Mesothelial cell of epicardium (in vitro differentiated cells): ENCODE measurements at regions not wholly inside any gene's neighbourhood (a gene's known extent, or its start where the extent isn't known, plus 50 kb on each side); places are given as distances from the start of the nearest gene placed in this dataset.

Experiments used
- DNase-seq, 2 experiments: peaks; one replicate each; pipeline ENCODE4 v3.0.0; 2021; ENCODE audit warnings: low spot score in 2 of 2; ENCODE audit not compliant: unreplicated experiment in 2 of 2
- H3K27ac Mint-ChIP-seq: 2 replicates; pipeline ENCODE4 v1.8.0; 2021; ENCODE audit warnings: mixed read lengths
- H3K27me3 Mint-ChIP-seq: 2 replicates; pipeline ENCODE4 v1.8.0; 2021; ENCODE audit warnings: low read depth, mixed read lengths
- H3K36me3 Mint-ChIP-seq: 2 replicates; pipeline ENCODE4 v1.8.0; 2021; ENCODE audit warnings: mixed read lengths
- H3K4me1 Mint-ChIP-seq: 2 replicates; pipeline ENCODE4 v1.8.0; 2021; ENCODE audit warnings: mixed read lengths
- H3K4me3 Mint-ChIP-seq: 2 replicates; pipeline ENCODE4 v1.8.0; 2021; ENCODE audit warnings: mild to moderate bottlenecking, moderate library complexity, mixed read lengths
- H3K9me3 Mint-ChIP-seq: 2 replicates; pipeline ENCODE4 v1.8.0; 2021; ENCODE audit warnings: mixed read lengths
- TF ChIP-seq, protein P1 (sequence below): fragments of 200-600 bp; sonication (generic); IDR thresholded peaks from one replicate; pipeline ENCODE4 v1.5.0; 2021; ENCODE audit warnings: antibody characterized with exemption; ENCODE audit not compliant: unreplicated experiment

DNA sequence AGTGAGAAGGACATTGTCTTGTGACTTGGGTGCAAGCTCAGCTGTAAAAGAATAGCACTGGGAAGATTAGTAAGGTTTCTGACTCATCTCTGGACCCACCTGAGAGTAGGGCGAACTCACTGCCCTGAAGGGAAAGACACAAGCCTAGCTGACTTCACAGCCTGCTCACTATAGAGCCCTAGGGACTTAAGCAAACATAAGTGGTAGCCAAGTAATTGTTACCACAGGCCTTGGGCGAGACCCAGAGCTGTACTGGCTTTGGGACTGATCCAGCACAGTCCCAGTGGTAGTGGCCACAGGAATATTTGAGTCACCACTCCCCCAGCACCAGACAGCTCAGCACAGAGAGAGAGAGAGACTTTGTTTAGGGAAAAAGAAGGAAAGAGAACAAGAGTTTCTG, 429.9 kb downstream of the TBL1XR1 start:
- H3K27ac Mint-ChIP-seq: no peak overlapping the region
- H3K4me3 Mint-ChIP-seq: no peak overlapping the region
- TF ChIP-seq, protein P1, sequence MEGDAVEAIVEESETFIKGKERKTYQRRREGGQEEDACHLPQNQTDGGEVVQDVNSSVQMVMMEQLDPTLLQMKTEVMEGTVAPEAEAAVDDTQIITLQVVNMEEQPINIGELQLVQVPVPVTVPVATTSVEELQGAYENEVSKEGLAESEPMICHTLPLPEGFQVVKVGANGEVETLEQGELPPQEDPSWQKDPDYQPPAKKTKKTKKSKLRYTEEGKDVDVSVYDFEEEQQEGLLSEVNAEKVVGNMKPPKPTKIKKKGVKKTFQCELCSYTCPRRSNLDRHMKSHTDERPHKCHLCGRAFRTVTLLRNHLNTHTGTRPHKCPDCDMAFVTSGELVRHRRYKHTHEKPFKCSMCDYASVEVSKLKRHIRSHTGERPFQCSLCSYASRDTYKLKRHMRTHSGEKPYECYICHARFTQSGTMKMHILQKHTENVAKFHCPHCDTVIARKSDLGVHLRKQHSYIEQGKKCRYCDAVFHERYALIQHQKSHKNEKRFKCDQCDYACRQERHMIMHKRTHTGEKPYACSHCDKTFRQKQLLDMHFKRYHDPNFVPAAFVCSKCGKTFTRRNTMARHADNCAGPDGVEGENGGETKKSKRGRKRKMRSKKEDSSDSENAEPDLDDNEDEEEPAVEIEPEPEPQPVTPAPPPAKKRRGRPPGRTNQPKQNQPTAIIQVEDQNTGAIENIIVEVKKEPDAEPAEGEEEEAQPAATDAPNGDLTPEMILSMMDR: no peak
- no peak for DNase-seq
- no peaks in the 10 kb centered on the region for H3K36me3 Mint-ChIP-seq
- H3K4me1 Mint-ChIP-seq: no peaks in the 10 kb centered on the region
- H3K27me3 Mint-ChIP-seq: no peaks in the 10 kb centered on the region
- H3K9me3 Mint-ChIP-seq: peaks cover 42% of the 10 kb centered on the region

- H3K4me1 Mint-ChIP-seq: no peaks in the 10 kb centered on the region
- TF ChIP-seq, protein P1: no peak
- H3K27ac Mint-ChIP-seq: no peak overlapping the region
- peaks cover 39% of the 10 kb centered on the region for H3K9me3 Mint-ChIP-seq
- no peaks in the 10 kb centered on the region for H3K36me3 Mint-ChIP-seq
- no peaks in the 10 kb centered on the region for H3K27me3 Mint-ChIP-seq
- H3K4me3 Mint-ChIP-seq: no peak overlapping the region
- no peak for DNase-seq
Measured at GRCh38 chr3:176766862-176767261, 430.4 kb downstream of the TBL1XR1 start.

- Mint-ChIP-seq H3K4me3 (no peak overlapping the region), H3K4me1 (no peaks in the 10 kb centered on the region), H3K27ac (no peak overlapping the region), H3K27me3 (no peaks in the 10 kb centered on the region), H3K36me3 (no peaks in the 10 kb centered on the region), H3K9me3 (peaks cover 42% of the 10 kb centered on the region)
- DNase-seq: no peak
- TF ChIP-seq, protein P1: no peak
Measured at GRCh38 chr3:176765382-176765900, 431.8 kb downstream of the TBL1XR1 start.

DNA sequence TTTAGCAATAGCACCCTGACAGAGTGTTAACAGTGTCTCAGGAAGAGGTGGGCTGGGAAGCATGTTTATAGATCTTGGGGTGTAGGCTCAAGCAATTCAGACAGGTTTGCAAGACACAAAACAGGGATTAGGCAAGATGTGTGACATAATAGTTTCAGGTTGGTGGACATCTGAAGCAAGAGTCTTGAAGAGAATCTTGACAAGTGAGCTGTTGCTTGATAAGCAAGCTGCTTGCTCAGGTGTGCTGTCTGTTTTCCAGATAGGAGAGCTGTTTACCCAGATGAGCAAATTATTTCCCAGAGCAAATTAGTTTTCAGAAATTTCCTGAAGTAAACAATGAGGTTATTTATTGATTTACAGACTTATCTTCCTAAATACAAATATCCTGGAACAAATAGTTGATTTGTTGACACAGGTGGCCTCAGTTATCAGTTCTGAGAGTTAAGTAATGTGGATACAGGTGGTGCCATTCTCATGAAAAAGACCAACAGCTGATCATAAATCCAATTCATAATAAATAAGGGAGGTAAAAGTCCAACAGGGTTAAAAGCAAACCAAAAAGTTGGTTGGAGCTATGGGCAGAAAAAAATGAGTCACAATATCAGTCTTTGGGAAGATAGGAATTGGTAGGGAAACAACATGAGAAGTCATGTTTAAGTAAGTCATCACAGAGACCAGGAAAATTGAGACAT, 437.3 kb downstream of the TBL1XR1 start:
- Mint-ChIP-seq H3K4me1 (no peaks in the 10 kb centered on the region), H3K27me3 (no peaks in the 10 kb centered on the region), H3K4me3 (no peak overlapping the region), H3K27ac (no peak overlapping the region), H3K36me3 (no peaks in the 10 kb centered on the region), H3K9me3 (peaks cover 19% of the 10 kb centered on the region)
- TF ChIP-seq, protein P1: no peak
- no peak for DNase-seq

GRCh38 chr3:176757429-176757828, 439.9 kb downstream of the TBL1XR1 start:
- no peaks in the 10 kb centered on the region for H3K36me3 Mint-ChIP-seq
- no peak overlapping the region for H3K27ac Mint-ChIP-seq

More at GRCh38 chr3:176757429-176757828, 439.9 kb downstream of the TBL1XR1 start:
- Mint-ChIP-seq H3K9me3 (peaks cover 4% of the 10 kb centered on the region), H3K27me3 (no peaks in the 10 kb centered on the region), H3K4me3 (no peak overlapping the region), H3K4me1 (no peaks in the 10 kb centered on the region)
- TF ChIP-seq, protein P1: no peak
- no peak for DNase-seq
